ENCODE measurements at regions not wholly inside any gene's neighbourhood (a gene's known extent, or its start where the extent isn't known, plus 50 kb on each side); places are given as distances from the start of the nearest gene placed in this dataset.

GRCh38 chr17:77392376-77393273, 251.9 kb downstream of the SEC14L1 start (continued):
- no peak for TF ChIP-seq PRDM15 (CRISPR knock-in tag; IDR thresholded peaks at IDR 0.05)
- no peak for TF ChIP-seq DDIT3 (CRISPR knock-in tag; IDR thresholded peaks at IDR 0.05)
- TF ChIP-seq ZNF292 (CRISPR knock-in tag; IDR thresholded peaks at IDR 0.05; ENCODE audit: borderline replicate concordance, low read depth), result peak; percentile 88; the same call in 1 of the 2 replicates
- TF ChIP-seq ZNF318 (CRISPR knock-in tag; IDR thresholded peaks at IDR 0.05), result 0 out of 2 replicates have a peak, but pooled peaks have one; percentile 3
- peak; percentile 29; the same call in 1 of the 2 replicates for TF ChIP-seq TOE1 (CRISPR knock-in tag; IDR thresholded peaks at IDR 0.05)
- TF ChIP-seq ZNF414 (CRISPR knock-in tag; IDR thresholded peaks at IDR 0.05), result peak; percentile 93
- peak; percentile 95 for TF ChIP-seq HDAC2 (CRISPR knock-in tag; IDR thresholded peaks at IDR 0.05)
- no peak for TF ChIP-seq ZNF7 (CRISPR knock-in tag; IDR thresholded peaks at IDR 0.05)
- TF ChIP-seq ZNF660 (CRISPR knock-in tag; IDR thresholded peaks at IDR 0.05; ENCODE audit: borderline replicate concordance, low read depth), result no peak
- 0 out of 2 replicates have a peak, but pooled peaks have one; percentile 76 for TF ChIP-seq ZNF557 (CRISPR knock-in tag; IDR thresholded peaks at IDR 0.05)
- TF ChIP-seq ZNF75D (CRISPR knock-in tag; IDR thresholded peaks at IDR 0.05; ENCODE audit: borderline replicate concordance), result no peak

Data from HepG2 (cell line).